HEK293 (cell line): ENCODE measurements at regions not wholly inside any gene's neighbourhood (a gene's known extent, or its start where the extent isn't known, plus 50 kb on each side); places are given as distances from the start of the nearest gene placed in this dataset.

Experiments used
- CTCF ChIA-PET: fragments of 350-600 bp; formaldehyde crosslinking; extraction: SDS; loops from one replicate; lab custom pipeline; 2021; ENCODE audit warnings: antibody characterized with exemption; lab: Yijun Ruan, JAX
- POLR2A ChIA-PET: fragments of 300-600 bp; formaldehyde crosslinking; extraction: SDS; loops from one replicate; lab custom pipeline; 2020; ENCODE audit warnings: antibody characterized with exemption, inconsistent platforms; lab: Yijun Ruan, JAX
- H3K27ac ChIP-seq: fragments of 200-500 bp; sonication (Bioruptor generic); 2 replicates; pipeline ENCODE4 v1.5.1; 2014; ENCODE audit warnings: low read depth, low read length, control low read depth, inconsistent platforms; ENCODE audit errors: extremely low read depth
- H3K36me3 ChIP-seq, 2 experiments: fragments of 200-500 bp in 1 of 2; sonication (Bioruptor generic) in 1 of 2; 1 replicate in 1 of 2; 2 replicates in 1 of 2; pipeline ENCODE4 v1.5.1; 2014 to 2017; ENCODE audit warnings: inconsistent platforms in 2 of 2, low read length in 2 of 2; ENCODE audit not compliant: control insufficient read depth in 2 of 2, insufficient read depth in 1 of 2
- H3K4me1 ChIP-seq: fragments of 200-500 bp; sonication (Bioruptor generic); 2 replicates; pipeline ENCODE4 v1.5.1; 2014; ENCODE audit warnings: mild to moderate bottlenecking, low read length, inconsistent platforms; ENCODE audit not compliant: control insufficient read depth, insufficient read depth
- H3K4me3 ChIP-seq: 2 replicates; pipeline ENCODE4 v1.5.1; 2011; ENCODE audit warnings: low read depth, mild to moderate bottlenecking, control low read depth, low read length, moderate library complexity
- H3K9me3 ChIP-seq: fragments of 200-500 bp; sonication (Bioruptor generic); 2 replicates; pipeline ENCODE4 v1.5.1; 2014; ENCODE audit warnings: low read depth, low read length, inconsistent platforms; ENCODE audit not compliant: control insufficient read depth, insufficient read depth
- FEZF1 ChIP-seq: fragments of 450-650 bp; formaldehyde crosslinking; IDR thresholded peaks from 2 replicates; pipeline ENCODE4 v1.5.1; 2016; ENCODE audit warnings: missing biosample characterization, missing genetic modification characterization
- SP3 ChIP-seq: fragments of 450-650 bp; formaldehyde crosslinking; IDR thresholded peaks from 2 replicates; pipeline ENCODE4 v1.5.1; 2016; ENCODE audit warnings: missing biosample characterization, missing genetic modification characterization
- WT1 ChIP-seq: fragments of 450-650 bp; formaldehyde crosslinking; IDR thresholded peaks from 2 replicates; pipeline ENCODE4 v1.5.1; 2016; ENCODE audit warnings: missing biosample characterization, missing genetic modification characterization
- YY1 ChIP-seq: fragments of 450-650 bp; formaldehyde crosslinking; IDR thresholded peaks from 2 replicates; pipeline ENCODE4 v1.5.1; 2018; ENCODE audit warnings: missing biosample characterization, missing genetic modification characterization
- YY2 ChIP-seq: fragments of 450-650 bp; formaldehyde crosslinking; IDR thresholded peaks from 2 replicates; pipeline ENCODE4 v1.5.1; 2016; ENCODE audit warnings: missing biosample characterization, missing genetic modification characterization
- ZNF10 ChIP-seq: fragments of 450-650 bp; formaldehyde crosslinking; IDR thresholded peaks from 2 replicates; pipeline ENCODE4 v1.5.1; 2017; ENCODE audit warnings: missing biosample characterization, missing genetic modification characterization
- ZNF114 ChIP-seq: fragments of 450-650 bp; formaldehyde crosslinking; IDR thresholded peaks from 2 replicates; pipeline ENCODE4 v1.5.0; 2017; ENCODE audit warnings: missing biosample characterization, missing genetic modification characterization
- ZNF133 ChIP-seq: fragments of 450-650 bp; formaldehyde crosslinking; IDR thresholded peaks from 2 replicates; pipeline ENCODE4 v1.5.1; 2016; ENCODE audit warnings: missing biosample characterization, missing genetic modification characterization
- ZNF138 ChIP-seq: fragments of 450-650 bp; formaldehyde crosslinking; IDR thresholded peaks from 2 replicates; pipeline ENCODE4 v1.5.1; 2016; ENCODE audit warnings: missing biosample characterization, missing genetic modification characterization, borderline replicate concordance
- ZNF140 ChIP-seq: fragments of 450-650 bp; formaldehyde crosslinking; IDR thresholded peaks from 2 replicates; pipeline ENCODE4 v1.5.1; 2016; ENCODE audit warnings: missing biosample characterization, missing genetic modification characterization
- ZNF157 ChIP-seq: fragments of 450-650 bp; formaldehyde crosslinking; IDR thresholded peaks from 2 replicates; pipeline ENCODE4 v1.5.1; 2016; ENCODE audit warnings: missing biosample characterization, missing genetic modification characterization
- ZNF341 ChIP-seq: fragments of 450-650 bp; formaldehyde crosslinking; IDR thresholded peaks from 2 replicates; pipeline ENCODE4; 2016; ENCODE audit warnings: low read depth, missing biosample characterization, missing genetic modification characterization
- ZNF350 ChIP-seq: fragments of 450-650 bp; formaldehyde crosslinking; IDR thresholded peaks from 2 replicates; pipeline ENCODE4 v1.5.0; 2017; ENCODE audit warnings: missing biosample characterization, mild to moderate bottlenecking, missing genetic modification characterization
- ZNF544 ChIP-seq: fragments of 450-650 bp; formaldehyde crosslinking; IDR thresholded peaks from 2 replicates; pipeline ENCODE4 v1.5.0; 2017; ENCODE audit warnings: missing biosample characterization, missing genetic modification characterization
- ZNF549 ChIP-seq: fragments of 450-650 bp; IDR thresholded peaks from 2 replicates; pipeline ENCODE4 v1.5.1; 2018; ENCODE audit warnings: missing biosample characterization, missing genetic modification characterization, mild to moderate bottlenecking, inconsistent platforms, moderate library complexity
- ZNF626 ChIP-seq: fragments of 450-650 bp; sonication (Bioruptor Pico); formaldehyde crosslinking; IDR thresholded peaks from 2 replicates; pipeline ENCODE4 v1.5.1; 2018; ENCODE audit warnings: missing biosample characterization, missing genetic modification characterization, inconsistent platforms
- ZNF654 ChIP-seq: fragments of 450-650 bp; formaldehyde crosslinking; IDR thresholded peaks from 2 replicates; pipeline ENCODE4 v1.5.1; 2016; ENCODE audit warnings: low read depth, missing biosample characterization, missing genetic modification characterization
- ZNF658 ChIP-seq: fragments of 450-650 bp; formaldehyde crosslinking; IDR thresholded peaks from 2 replicates; pipeline ENCODE4; 2016; ENCODE audit warnings: missing biosample characterization, missing genetic modification characterization
- ZNF830 ChIP-seq: fragments of 450-650 bp; IDR thresholded peaks from 2 replicates; pipeline ENCODE4 v1.5.0; 2018; ENCODE audit warnings: missing biosample characterization, missing genetic modification characterization, low read depth, mild to moderate bottlenecking, moderate library complexity
- TF ChIP-seq, protein P1 (sequence below): fragments of 450-650 bp; formaldehyde crosslinking; IDR thresholded peaks from 2 replicates; pipeline ENCODE4 v1.5.1; 2016; ENCODE audit warnings: missing biosample characterization, missing genetic modification characterization
- TF ChIP-seq, protein P2 (sequence below): fragments of 450-650 bp; formaldehyde crosslinking; IDR thresholded peaks from 2 replicates; pipeline ENCODE4 v1.5.1; 2016; ENCODE audit warnings: missing biosample characterization, missing genetic modification characterization
- TF ChIP-seq, protein P3 (sequence below): fragments of 450-650 bp; formaldehyde crosslinking; IDR thresholded peaks from 2 replicates; pipeline ENCODE4 v1.5.1; 2017; ENCODE audit warnings: missing biosample characterization, missing genetic modification characterization
- TF ChIP-seq, protein P4 (sequence below): fragments of 450-650 bp; IDR thresholded peaks from 2 replicates; pipeline ENCODE4 v1.5.1; 2018; ENCODE audit warnings: missing biosample characterization, missing genetic modification characterization
- TF ChIP-seq, protein P5 (sequence below): fragments of 450-650 bp; formaldehyde crosslinking; IDR thresholded peaks from 2 replicates; pipeline ENCODE4 v1.5.1; 2016; ENCODE audit warnings: missing biosample characterization, missing genetic modification characterization
- TF ChIP-seq, protein P6 (sequence below): fragments of 450-650 bp; formaldehyde crosslinking; IDR thresholded peaks from 2 replicates; pipeline ENCODE4 v1.5.1; 2017; ENCODE audit warnings: missing biosample characterization, missing genetic modification characterization

DNA sequence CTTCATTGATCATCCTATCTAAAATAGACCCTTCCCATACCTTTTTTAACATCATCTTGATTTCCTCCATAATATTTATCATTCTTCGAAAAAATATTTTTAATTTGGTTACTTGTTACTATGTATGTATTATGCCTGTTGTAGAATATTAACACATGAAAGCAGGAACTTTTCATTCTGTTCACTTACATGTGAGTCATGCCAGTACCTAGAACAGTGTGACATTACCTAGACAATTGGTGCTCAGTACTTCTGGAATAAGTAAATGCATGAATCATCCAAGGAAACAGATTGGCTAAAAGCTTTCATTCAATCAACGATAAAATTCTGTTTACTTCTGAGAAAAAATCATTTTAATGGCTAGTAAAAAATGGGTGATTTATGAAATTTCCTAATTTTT, 76.4 kb downstream of the CXXC4 start:
- Histone ChIP-seq H3K27ac (no peak overlapping the region), H3K4me3 (no peak overlapping the region), H3K36me3 (no peaks in the 10 kb centered on the region), H3K9me3 (no peaks in the 10 kb centered on the region), H3K4me1 (no peaks in the 10 kb centered on the region)
- TF ChIP-seq ZNF138 (tag by site-specific recombination) (no peak), ZNF341 (tag by site-specific recombination) (no peak), ZNF157 (tag by site-specific recombination) (no peak), ZNF830 (tag by site-specific recombination) (no peak), ZNF350 (no peak), ZNF658 (tag by site-specific recombination) (no peak), ZNF10 (tag by site-specific recombination) (no peak), ZNF626 (tag by site-specific recombination) (no peak), ZNF549 (tag by site-specific recombination) (no peak), SP3 (tag by site-specific recombination) (no peak), ZNF140 (tag by site-specific recombination) (no peak)
- TF ChIP-seq, protein P1, sequence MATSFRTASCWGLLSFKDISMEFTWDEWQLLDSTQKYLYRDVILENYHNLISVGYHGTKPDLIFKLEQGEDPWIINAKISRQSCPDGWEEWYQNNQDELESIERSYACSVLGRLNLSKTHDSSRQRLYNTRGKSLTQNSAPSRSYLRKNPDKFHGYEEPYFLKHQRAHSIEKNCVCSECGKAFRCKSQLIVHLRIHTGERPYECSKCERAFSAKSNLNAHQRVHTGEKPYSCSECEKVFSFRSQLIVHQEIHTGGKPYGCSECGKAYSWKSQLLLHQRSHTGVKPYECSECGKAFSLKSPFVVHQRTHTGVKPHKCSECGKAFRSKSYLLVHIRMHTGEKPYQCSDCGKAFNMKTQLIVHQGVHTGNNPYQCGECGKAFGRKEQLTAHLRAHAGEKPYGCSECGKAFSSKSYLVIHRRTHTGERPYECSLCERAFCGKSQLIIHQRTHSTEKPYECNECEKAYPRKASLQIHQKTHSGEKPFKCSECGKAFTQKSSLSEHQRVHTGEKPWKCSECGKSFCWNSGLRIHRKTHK, result no peak
- TF ChIP-seq, protein P2, sequence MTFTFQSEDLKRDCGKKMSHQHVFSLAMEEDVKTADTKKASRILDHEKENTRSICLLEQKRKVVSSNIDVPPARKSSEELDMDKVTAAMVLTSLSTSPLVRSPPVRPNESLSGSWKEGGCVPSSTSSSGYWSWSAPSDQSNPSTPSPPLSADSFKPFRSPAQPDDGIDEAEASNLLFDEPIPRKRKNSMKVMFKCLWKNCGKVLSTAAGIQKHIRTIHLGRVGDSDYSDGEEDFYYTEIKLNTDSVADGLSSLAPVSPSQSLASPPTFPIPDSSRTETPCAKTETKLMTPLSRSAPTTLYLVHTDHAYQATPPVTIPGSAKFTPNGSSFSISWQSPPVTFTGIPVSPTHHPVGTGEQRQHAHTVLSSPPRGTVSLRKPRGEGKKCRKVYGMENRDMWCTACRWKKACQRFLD (tag by site-specific recombination), result no peak
- TF ChIP-seq, protein P3, sequence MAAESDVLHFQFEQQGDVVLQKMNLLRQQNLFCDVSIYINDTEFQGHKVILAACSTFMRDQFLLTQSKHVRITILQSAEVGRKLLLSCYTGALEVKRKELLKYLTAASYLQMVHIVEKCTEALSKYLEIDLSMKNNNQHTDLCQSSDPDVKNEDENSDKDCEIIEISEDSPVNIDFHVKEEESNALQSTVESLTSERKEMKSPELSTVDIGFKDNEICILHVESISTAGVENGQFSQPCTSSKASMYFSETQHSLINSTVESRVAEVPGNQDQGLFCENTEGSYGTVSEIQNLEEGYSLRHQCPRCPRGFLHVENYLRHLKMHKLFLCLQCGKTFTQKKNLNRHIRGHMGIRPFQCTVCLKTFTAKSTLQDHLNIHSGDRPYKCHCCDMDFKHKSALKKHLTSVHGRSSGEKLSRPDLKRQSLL (tag by site-specific recombination), result no peak
- CTCF ChIA-PET, result no interaction called here
- POLR2A ChIA-PET, result no interaction called here

DNA sequence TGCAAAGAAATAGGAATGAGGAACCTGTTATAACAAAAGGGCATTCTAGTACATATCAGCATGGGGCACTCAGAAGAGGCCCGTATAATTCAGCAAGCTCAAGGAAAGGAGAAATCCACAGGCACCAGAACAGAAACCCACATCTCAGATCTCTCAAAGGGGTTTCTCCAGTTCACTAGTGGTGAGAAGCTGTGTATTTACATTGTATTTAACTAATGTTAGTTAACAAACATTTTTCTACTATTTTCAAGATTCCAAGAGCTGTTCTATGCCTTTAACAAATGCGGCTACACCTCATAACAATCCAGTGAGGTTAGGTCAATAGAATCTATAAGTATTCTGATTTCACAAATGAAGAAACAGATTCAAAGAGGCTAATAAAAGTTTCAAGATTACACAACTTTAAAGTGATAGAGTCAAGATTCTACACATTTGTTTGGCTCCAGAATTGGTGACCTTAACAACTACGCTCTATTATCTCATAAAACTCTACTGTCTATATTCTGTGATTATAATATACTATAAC, 77.3 kb downstream of the CXXC4 start:
- POLR2A ChIA-PET, result no interaction called here
- CTCF ChIA-PET, result no interaction called here

More for the DNA sequence above, 77.3 kb downstream of the CXXC4 start:
- H3K4me3 ChIP-seq, result no peak overlapping the region
- no peak overlapping the region for H3K27ac ChIP-seq
- H3K4me1 ChIP-seq, result no peaks in the 10 kb centered on the region
- TF ChIP-seq YY1 (tag by site-specific recombination), result no peak
- TF ChIP-seq ZNF830 (tag by site-specific recombination), result no peak
- TF ChIP-seq, protein P4, sequence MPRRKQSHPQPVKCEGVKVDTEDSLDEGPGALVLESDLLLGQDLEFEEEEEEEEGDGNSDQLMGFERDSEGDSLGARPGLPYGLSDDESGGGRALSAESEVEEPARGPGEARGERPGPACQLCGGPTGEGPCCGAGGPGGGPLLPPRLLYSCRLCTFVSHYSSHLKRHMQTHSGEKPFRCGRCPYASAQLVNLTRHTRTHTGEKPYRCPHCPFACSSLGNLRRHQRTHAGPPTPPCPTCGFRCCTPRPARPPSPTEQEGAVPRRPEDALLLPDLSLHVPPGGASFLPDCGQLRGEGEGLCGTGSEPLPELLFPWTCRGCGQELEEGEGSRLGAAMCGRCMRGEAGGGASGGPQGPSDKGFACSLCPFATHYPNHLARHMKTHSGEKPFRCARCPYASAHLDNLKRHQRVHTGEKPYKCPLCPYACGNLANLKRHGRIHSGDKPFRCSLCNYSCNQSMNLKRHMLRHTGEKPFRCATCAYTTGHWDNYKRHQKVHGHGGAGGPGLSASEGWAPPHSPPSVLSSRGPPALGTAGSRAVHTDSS (tag by site-specific recombination), result no peak
- TF ChIP-seq YY2 (tag by site-specific recombination), result no peak
- TF ChIP-seq, protein P5, sequence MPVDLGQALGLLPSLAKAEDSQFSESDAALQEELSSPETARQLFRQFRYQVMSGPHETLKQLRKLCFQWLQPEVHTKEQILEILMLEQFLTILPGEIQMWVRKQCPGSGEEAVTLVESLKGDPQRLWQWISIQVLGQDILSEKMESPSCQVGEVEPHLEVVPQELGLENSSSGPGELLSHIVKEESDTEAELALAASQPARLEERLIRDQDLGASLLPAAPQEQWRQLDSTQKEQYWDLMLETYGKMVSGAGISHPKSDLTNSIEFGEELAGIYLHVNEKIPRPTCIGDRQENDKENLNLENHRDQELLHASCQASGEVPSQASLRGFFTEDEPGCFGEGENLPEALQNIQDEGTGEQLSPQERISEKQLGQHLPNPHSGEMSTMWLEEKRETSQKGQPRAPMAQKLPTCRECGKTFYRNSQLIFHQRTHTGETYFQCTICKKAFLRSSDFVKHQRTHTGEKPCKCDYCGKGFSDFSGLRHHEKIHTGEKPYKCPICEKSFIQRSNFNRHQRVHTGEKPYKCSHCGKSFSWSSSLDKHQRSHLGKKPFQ (tag by site-specific recombination), result no peak
- TF ChIP-seq ZNF133 (tag by site-specific recombination), result no peak
- no peak for TF ChIP-seq ZNF114 (tag by site-specific recombination)
- no peak for TF ChIP-seq ZNF549 (tag by site-specific recombination)
- TF ChIP-seq, protein P6, sequence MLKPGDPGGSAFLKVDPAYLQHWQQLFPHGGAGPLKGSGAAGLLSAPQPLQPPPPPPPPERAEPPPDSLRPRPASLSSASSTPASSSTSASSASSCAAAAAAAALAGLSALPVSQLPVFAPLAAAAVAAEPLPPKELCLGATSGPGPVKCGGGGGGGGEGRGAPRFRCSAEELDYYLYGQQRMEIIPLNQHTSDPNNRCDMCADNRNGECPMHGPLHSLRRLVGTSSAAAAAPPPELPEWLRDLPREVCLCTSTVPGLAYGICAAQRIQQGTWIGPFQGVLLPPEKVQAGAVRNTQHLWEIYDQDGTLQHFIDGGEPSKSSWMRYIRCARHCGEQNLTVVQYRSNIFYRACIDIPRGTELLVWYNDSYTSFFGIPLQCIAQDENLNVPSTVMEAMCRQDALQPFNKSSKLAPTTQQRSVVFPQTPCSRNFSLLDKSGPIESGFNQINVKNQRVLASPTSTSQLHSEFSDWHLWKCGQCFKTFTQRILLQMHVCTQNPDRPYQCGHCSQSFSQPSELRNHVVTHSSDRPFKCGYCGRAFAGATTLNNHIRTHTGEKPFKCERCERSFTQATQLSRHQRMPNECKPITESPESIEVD (tag by site-specific recombination), result no peak
- TF ChIP-seq ZNF544 (tag by site-specific recombination), result no peak
- TF ChIP-seq ZNF654 (tag by site-specific recombination), result no peak
- no peak for TF ChIP-seq WT1 (tag by site-specific recombination)
- TF ChIP-seq FEZF1 (tag by site-specific recombination), result no peak
- no peaks in the 10 kb centered on the region for H3K9me3 ChIP-seq
- no peaks in the 10 kb centered on the region for H3K36me3 ChIP-seq
